Panc1 (cell line): ENCODE measurements at regions not wholly inside any gene's neighbourhood (a gene's known extent, or its start where the extent isn't known, plus 50 kb on each side); places are given as distances from the start of the nearest gene placed in this dataset.

Experiments
- POLR2AphosphoS5 ChIP-seq: IDR thresholded peaks from 2 replicates; pipeline ENCODE4 v1.6.1; 2012; ENCODE audit warnings: mild to moderate bottlenecking, low read depth, low read length, moderate library complexity
- REST ChIP-seq, 2 experiments: IDR thresholded peaks; 2 replicates each; pipeline ENCODE4 v1.6.1; 2011 to 2012; ENCODE audit warnings: low read depth in 2 of 2, control low read depth in 1 of 2, low read length in 1 of 2, mild to moderate bottlenecking in 1 of 2, moderate library complexity in 1 of 2; ENCODE audit not compliant: insufficient read depth in 1 of 2
- SIN3A ChIP-seq: IDR thresholded peaks from 2 replicates; pipeline ENCODE4 v1.6.1; 2012; ENCODE audit warnings: low read depth, mild to moderate bottlenecking, low read length, moderate library complexity, borderline replicate concordance; ENCODE audit not compliant: insufficient read depth
- TF ChIP-seq, protein P1 (sequence below): fragments of 450-650 bp; IDR thresholded peaks from 2 replicates; pipeline ENCODE4 v1.5.1; 2017; ENCODE audit warnings: mild to moderate bottlenecking

- TF ChIP-seq, protein P1, sequence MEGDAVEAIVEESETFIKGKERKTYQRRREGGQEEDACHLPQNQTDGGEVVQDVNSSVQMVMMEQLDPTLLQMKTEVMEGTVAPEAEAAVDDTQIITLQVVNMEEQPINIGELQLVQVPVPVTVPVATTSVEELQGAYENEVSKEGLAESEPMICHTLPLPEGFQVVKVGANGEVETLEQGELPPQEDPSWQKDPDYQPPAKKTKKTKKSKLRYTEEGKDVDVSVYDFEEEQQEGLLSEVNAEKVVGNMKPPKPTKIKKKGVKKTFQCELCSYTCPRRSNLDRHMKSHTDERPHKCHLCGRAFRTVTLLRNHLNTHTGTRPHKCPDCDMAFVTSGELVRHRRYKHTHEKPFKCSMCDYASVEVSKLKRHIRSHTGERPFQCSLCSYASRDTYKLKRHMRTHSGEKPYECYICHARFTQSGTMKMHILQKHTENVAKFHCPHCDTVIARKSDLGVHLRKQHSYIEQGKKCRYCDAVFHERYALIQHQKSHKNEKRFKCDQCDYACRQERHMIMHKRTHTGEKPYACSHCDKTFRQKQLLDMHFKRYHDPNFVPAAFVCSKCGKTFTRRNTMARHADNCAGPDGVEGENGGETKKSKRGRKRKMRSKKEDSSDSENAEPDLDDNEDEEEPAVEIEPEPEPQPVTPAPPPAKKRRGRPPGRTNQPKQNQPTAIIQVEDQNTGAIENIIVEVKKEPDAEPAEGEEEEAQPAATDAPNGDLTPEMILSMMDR: no peak
- TF ChIP-seq POLR2AphosphoS5 (no peak), REST (IDR thresholded peaks at IDR 0.05; ENCODE audit: insufficient read depth in 1 of 2, low read depth in 2 of 2, low read length in 1 of 2) (no peak), SIN3A (no peak)
Measured at GRCh38 chr6:6798448-6798860, 209.9 kb downstream of the LY86 start.
